ENCODE measurements at regions not wholly inside any gene's neighbourhood (a gene's known extent, or its start where the extent isn't known, plus 50 kb on each side); places are given as distances from the start of the nearest gene placed in this dataset.

- DNase-seq (ENCODE audit: low read depth, low spot score) = no peak
Measured at GRCh38 chrX:8319359-8319758, 145.3 kb upstream of the VCX3B start.

DNA sequence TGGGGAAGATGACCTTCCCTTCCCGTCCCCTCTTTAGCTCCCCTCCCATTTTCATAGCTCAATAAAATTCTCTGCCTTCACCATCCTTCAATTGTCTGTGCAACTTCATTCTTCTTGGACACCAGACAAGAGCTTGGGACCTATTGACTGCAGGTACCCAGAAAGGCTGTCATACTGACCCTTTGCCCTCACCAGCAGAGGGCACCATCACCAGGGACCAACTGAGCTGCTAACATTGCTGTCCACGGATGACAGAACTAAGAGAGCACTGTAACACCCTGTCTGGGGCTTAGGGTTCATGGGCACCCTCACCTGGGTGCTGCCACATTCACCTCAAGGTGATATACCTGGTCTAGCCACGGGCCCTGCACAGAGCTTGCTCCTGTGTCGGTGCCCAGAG lies 141.3 kb upstream of the VCX3B start:
- no peak for DNase-seq (ENCODE audit: low read depth, low spot score)

DNA sequence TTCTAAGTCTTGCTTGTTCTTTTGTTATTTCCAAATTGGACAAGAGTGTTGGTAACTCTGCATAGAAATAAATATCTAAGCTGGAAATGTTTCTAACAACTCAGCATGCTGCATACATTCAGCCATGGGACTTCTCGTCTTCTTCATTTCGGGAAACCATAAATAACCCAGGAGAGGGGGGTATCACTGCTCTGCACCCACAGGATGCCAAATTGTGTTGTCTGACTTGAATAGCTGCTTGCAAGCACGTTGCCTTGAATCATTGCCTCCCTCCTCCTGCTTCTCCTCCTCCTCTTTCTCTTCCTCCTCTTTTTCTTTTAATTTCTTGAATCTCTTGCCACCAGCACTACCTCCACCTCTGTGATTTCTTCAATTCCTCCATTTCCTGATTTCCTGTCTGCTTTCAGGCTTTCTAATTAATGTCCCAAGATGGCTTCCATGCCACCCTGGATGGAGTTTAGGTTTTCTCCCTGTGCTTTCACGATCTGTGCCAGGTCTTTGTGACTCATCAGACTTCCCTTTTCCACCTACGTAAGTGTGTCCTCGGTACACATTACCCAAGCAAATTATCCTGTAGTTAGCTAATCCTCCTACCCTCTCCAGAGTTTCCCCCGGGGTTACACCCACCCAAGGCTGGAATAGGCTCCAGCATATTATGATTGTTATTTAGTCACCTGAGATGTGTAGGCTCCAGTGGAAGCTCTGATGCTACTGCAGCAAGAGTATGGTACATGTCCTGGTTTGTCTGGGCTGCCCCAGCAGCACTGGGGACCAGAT lies 122.6 kb upstream of the VCX3B start:
- no peak for DNase-seq (ENCODE audit: low read depth, low spot score)

DNA sequence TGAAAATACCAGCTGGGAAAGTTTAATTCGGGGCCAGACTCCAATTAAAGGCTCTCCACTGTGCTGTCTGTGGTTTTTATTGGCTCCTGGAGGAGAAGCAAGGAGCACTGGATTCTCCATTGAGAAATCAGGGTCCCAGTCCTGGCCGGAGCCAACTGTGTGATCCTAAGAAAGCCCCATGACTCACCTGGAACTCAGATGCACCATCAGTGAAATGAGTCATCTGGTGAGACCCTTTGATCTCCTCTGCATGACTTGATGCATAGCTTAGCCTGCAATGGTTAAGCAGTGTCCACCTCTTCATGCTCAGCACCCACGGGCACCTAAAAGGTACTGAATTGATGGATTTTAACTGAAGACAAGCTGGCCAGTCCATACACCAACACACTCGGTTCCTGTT lies 119.2 kb upstream of the VCX3B start:
- no peak for DNase-seq (ENCODE audit: low read depth, low spot score)

- DNase-seq (ENCODE audit: low read depth, low spot score) = no peak
Measured at GRCh38 chrX:8346060-8346459, 118.6 kb upstream of the VCX3B start.

- no peak for DNase-seq (ENCODE audit: low read depth, low spot score)
Measured at GRCh38 chrX:8346892-8347291, 117.7 kb upstream of the VCX3B start.

- no peak for DNase-seq (ENCODE audit: low read depth, low spot score)
Measured at GRCh38 chrX:8349816-8350544, 114.7 kb upstream of the VCX3B start.

GRCh38 chrX:8358302-8358701 lies 106.3 kb upstream of the VCX3B start:
- DNase-seq (ENCODE audit: low read depth, low spot score) = no peak

- no peak for DNase-seq (ENCODE audit: low read depth, low spot score)
Measured at GRCh38 chrX:8364369-8365141, 100.1 kb upstream of the VCX3B start.

GRCh38 chrX:8366481-8366880 lies 98.1 kb upstream of the VCX3B start:
- DNase-seq (ENCODE audit: low read depth, low spot score) = no peak

- DNase-seq (ENCODE audit: low read depth, low spot score) = no peak
Measured at GRCh38 chrX:8374041-8374825, 90.4 kb upstream of the VCX3B start.

DNA sequence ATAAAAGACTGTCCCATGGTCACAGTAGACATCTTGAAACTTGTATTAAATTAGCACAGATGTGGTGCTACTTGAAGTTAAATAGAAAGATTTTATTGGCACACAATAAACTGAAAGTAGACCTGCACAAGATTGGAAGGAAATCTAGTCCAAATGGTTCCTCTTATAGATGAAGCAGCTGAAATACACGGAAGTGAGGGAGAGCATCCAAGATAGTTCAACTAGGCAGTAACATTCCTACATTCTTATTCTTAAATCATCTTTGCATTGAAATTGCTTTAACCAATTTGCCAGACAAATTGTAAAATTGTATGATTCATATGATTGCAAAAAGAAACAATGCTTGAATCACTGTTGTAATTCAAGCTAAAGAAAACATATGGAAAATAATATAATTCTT lies 87.6 kb upstream of the VCX3B start:
- no peak for DNase-seq (ENCODE audit: low read depth, low spot score)

- DNase-seq (ENCODE audit: low read depth, low spot score) = no peak
Measured at GRCh38 chrX:8390771-8391170, 73.9 kb upstream of the VCX3B start.

- no peak for DNase-seq (ENCODE audit: low read depth, low spot score)
Measured at GRCh38 chrX:8403988-8404387, 60.6 kb upstream of the VCX3B start.

GRCh38 chrX:8404471-8404870 lies 60.2 kb upstream of the VCX3B start:
- DNase-seq (ENCODE audit: low read depth, low spot score) = peak; percentile 3

DNA sequence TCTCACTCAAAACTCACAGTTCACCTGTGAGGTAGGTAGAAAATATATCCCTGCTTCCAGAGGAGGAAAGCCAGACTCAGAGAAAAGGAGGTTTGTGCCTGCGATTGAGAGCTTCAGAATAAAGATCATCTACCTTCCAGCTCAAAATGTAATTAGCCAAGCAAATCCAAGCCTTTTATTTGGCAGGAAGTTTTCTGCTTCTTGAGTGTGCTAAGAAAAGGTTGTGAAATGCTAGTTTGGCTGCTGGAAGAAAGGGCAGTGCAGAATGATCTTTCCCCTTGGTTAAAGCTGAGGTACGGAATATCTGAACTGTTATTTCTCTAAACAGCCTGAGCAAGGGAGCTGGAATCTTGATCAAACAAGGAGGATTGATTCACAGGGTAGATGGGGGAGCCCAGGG lies 59.7 kb upstream of the VCX3B start:
- no peak for DNase-seq (ENCODE audit: low read depth, low spot score)

DNA sequence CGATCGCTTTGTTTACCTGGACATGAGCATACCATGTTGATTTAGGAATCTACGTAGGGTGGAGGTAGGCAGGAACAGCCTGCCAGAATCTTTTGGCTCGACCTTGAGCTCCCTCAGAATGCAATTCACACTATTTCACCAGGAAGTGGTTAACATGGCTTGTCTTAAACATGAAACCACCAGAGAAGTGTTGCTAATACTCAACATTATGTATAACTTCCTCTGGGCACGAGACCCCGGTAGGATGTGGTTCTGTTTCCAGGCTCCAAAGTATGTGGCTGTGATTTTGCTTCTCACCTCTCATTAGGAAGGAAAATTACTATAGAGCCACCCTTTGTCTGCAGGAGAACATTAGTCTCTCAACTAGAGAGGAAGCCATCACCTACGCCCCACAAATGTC lies 59.0 kb upstream of the VCX3B start:
- DNase-seq (ENCODE audit: low read depth, low spot score) = no peak

GRCh38 chrX:8413279-8413678 lies 51.4 kb upstream of the VCX3B start:
- DNase-seq (ENCODE audit: low read depth, low spot score) = no peak
